ENCODE measurements at regions not wholly inside any gene's neighbourhood (a gene's known extent, or its start where the extent isn't known, plus 50 kb on each side); places are given as distances from the start of the nearest gene placed in this dataset.

GRCh38 chr10:28798428-28798955, 121.2 kb downstream of the BAMBI start:
- ChIA-PET CTCF (no interaction called here), POLR2A (no interaction called here)
- no peak for DNase-seq (ENCODE audit: low read depth)
- no peak for TF ChIP-seq CTCF (IDR thresholded peaks at IDR 0.05; ENCODE audit: insufficient read depth, low read depth, low read length)
- Histone ChIP-seq H3K4me3 (ENCODE audit: low read depth, low read length) (no peak overlapping the region), H3K27me3 (ENCODE audit: control insufficient read depth, insufficient read depth, low read length) (peaks cover 15% of the 10 kb centered on the region), H3K36me3 (ENCODE audit: control insufficient read depth, insufficient read depth, low read length) (no peaks in the 10 kb centered on the region)

- no peak for DNase-seq (ENCODE audit: low read depth)
- no peak for TF ChIP-seq CTCF (IDR thresholded peaks at IDR 0.05; ENCODE audit: insufficient read depth, low read depth, low read length)
- peaks cover 15% of the 10 kb centered on the region for H3K27me3 ChIP-seq (ENCODE audit: control insufficient read depth, insufficient read depth, low read length)
- no peaks in the 10 kb centered on the region for H3K36me3 ChIP-seq (ENCODE audit: control insufficient read depth, insufficient read depth, low read length)
- no peak overlapping the region for H3K4me3 ChIP-seq (ENCODE audit: low read depth, low read length)
- ChIA-PET CTCF (no interaction called here), POLR2A (no interaction called here)
Observed at GRCh38 chr10:28798964-28799363, 121.6 kb downstream of the BAMBI start.

- TF ChIP-seq CTCF (IDR thresholded peaks at IDR 0.05; ENCODE audit: insufficient read depth, low read depth, low read length): no peak
- H3K36me3 ChIP-seq (ENCODE audit: control insufficient read depth, insufficient read depth, low read length): no peaks in the 10 kb centered on the region
- CTCF ChIA-PET: no interaction called here
- H3K27me3 ChIP-seq (ENCODE audit: control insufficient read depth, insufficient read depth, low read length): peaks cover 15% of the 10 kb centered on the region
- no peak for DNase-seq (ENCODE audit: low read depth)
- POLR2A ChIA-PET: no interaction called here
- no peak overlapping the region for H3K4me3 ChIP-seq (ENCODE audit: low read depth, low read length)
Observed at GRCh38 chr10:28800144-28800543, 122.8 kb downstream of the BAMBI start.

GRCh38 chr10:28801247-28801646, 123.9 kb downstream of the BAMBI start:
- Histone ChIP-seq H3K4me3 (ENCODE audit: low read depth, low read length) (no peak overlapping the region), H3K36me3 (ENCODE audit: control insufficient read depth, insufficient read depth, low read length) (no peaks in the 10 kb centered on the region), H3K27me3 (ENCODE audit: control insufficient read depth, insufficient read depth, low read length) (peaks cover 13% of the 10 kb centered on the region)
- POLR2A ChIA-PET: no interaction called here
- CTCF ChIA-PET: interaction anchor here (1.2 kb wide), 1 partner anchor 16 kb away, joined by 3 read pairs; no protein-coding TSS in a partner anchor
- no peak for DNase-seq (ENCODE audit: low read depth)
- no peak for TF ChIP-seq CTCF (IDR thresholded peaks at IDR 0.05; ENCODE audit: insufficient read depth, low read depth, low read length)

- Histone ChIP-seq H3K36me3 (ENCODE audit: control insufficient read depth, insufficient read depth, low read length) (no peaks in the 10 kb centered on the region), H3K27me3 (ENCODE audit: control insufficient read depth, insufficient read depth, low read length) (peaks cover 13% of the 10 kb centered on the region), H3K4me3 (ENCODE audit: low read depth, low read length) (no peak overlapping the region)
- ChIA-PET POLR2A (no interaction called here), CTCF (interaction anchor here (1.2 kb wide), 1 partner anchor 16 kb away, joined by 3 read pairs; no protein-coding TSS in a partner anchor)
- DNase-seq (ENCODE audit: low read depth): no peak
- TF ChIP-seq CTCF (IDR thresholded peaks at IDR 0.05; ENCODE audit: insufficient read depth, low read depth, low read length): no peak
Observed at GRCh38 chr10:28801869-28802268, 124.5 kb downstream of the BAMBI start.

All from BJ (cell line).